GM12878 (cell line): ENCODE measurements at regions not wholly inside any gene's neighbourhood (a gene's known extent, or its start where the extent isn't known, plus 50 kb on each side); places are given as distances from the start of the nearest gene placed in this dataset.

ENCODE experiments used
- ATF7 ChIP-seq: fragments of 450-650 bp; IDR thresholded peaks from 2 replicates; pipeline ENCODE4 v1.6.1; 2016; ENCODE audit warnings: low read depth, mild to moderate bottlenecking
- CTCF ChIP-seq, 3 experiments: IDR thresholded peaks in 2 of 3; conservative IDR thresholded peaks in 1 of 3; 2 replicates each; pipeline ENCODE4 v1.5.1; 2011; ENCODE audit warnings: low read depth in 3 of 3, low read length in 3 of 3, mild to moderate bottlenecking in 3 of 3, control low read depth in 2 of 3, moderate library complexity in 2 of 3, inconsistent platforms in 1 of 3, mixed read lengths in 1 of 3; ENCODE audit not compliant: control insufficient read depth in 2 of 3, insufficient read depth in 1 of 3; ENCODE audit errors: extremely low read depth in 1 of 3
- GABPA ChIP-seq: IDR thresholded peaks from 2 replicates; pipeline ENCODE4 v1.6.1; 2014; ENCODE audit warnings: antibody characterized with exemption, low read depth, mild to moderate bottlenecking, inconsistent platforms
- JUND ChIP-seq: IDR thresholded peaks from 2 replicates; pipeline ENCODE4 v1.6.1; 2012; ENCODE audit warnings: low read depth, mild to moderate bottlenecking, low read length, improper control_type of control experiment, moderate library complexity
- KDM1A ChIP-seq: fragments of 200-600 bp; sonication (generic); IDR thresholded peaks from 2 replicates; pipeline ENCODE4 v1.6.1; 2016; ENCODE audit warnings: borderline replicate concordance
- RB1 ChIP-seq: fragments of 450-650 bp; formaldehyde crosslinking; IDR thresholded peaks from 2 replicates; pipeline ENCODE4 v1.6.1; 2017; ENCODE audit warnings: mild to moderate bottlenecking, borderline replicate concordance
- SREBF1 ChIP-seq: IDR thresholded peaks from 2 replicates; pipeline ENCODE4 v1.6.1; 2012; ENCODE audit warnings: mild to moderate bottlenecking, low read length

GRCh38 chr3:74691946-74692345 is 77.5 kb upstream of the CNTN3 start:
- no peak for TF ChIP-seq RB1
- TF ChIP-seq ATF7 = no peak
- TF ChIP-seq GABPA = no peak
- TF ChIP-seq SREBF1 = no peak
- no peak for TF ChIP-seq KDM1A
- no peak for TF ChIP-seq JUND
- no peak for TF ChIP-seq CTCF (IDR thresholded peaks at IDR 0.05 in 2 of 3, conservative IDR thresholded peaks at IDR 0.05 in 1 of 3; ENCODE audit: control insufficient read depth in 2 of 3, extremely low read depth in 1 of 3, insufficient read depth in 1 of 3, low read depth in 3 of 3, low read length in 3 of 3)
